K562 (cell line): ENCODE measurements at regions not wholly inside any gene's neighbourhood (a gene's known extent, or its start where the extent isn't known, plus 50 kb on each side); places are given as distances from the start of the nearest gene placed in this dataset.

Experiments
- ATAC-seq: fragments of 200-7000 bp; cut with Tn5 transposase; 3 replicates; pipeline ENCODE4 v1.9.1; 2020; ENCODE audit warnings: moderate library complexity
- BruUV-seq: library from RNA; stranded (reverse); fragments of 400-500 nt; replicated peaks from 2 replicates; lab custom pipeline; 2021; lab: Mats Ljungman, UMichigan
- CTCF ChIA-PET: fragments of 300-600 bp; formaldehyde crosslinking; extraction: SDS; loops from one replicate; lab custom pipeline; 2021; ENCODE audit warnings: low intra/inter-chr PET ratio; lab: Yijun Ruan, JAX
- POLR2A ChIA-PET: fragments of 300-600, 350-650 bp; sonication (Branson Sonifier 250); formaldehyde crosslinking; extraction: SDS; loops from one replicate; lab custom pipeline; 2021; ENCODE audit warnings: antibody characterized with exemption, inconsistent platforms; lab: Yijun Ruan, JAX
- DNase-seq, 4 experiments: peaks; one replicate each; pipeline versions ENCODE4 v3.0.0 to v3.0.0-alpha.2; 2011 to 2018; ENCODE audit warnings: low spot score in 3 of 4, mixed read lengths in 3 of 4; ENCODE audit errors: extremely low read depth in 1 of 4
- FAIRE-seq: peaks from 2 replicates; lab custom pipeline; 2011; peaks lifted over from hg19 to GRCh38; lab: Jason Lieb, UNC
- H2AFZ ChIP-seq: 2 replicates; pipeline ENCODE4 v1.6.0; 2011; ENCODE audit warnings: low read depth, low read length, control low read depth, inconsistent platforms
- H3K27ac ChIP-seq: fragments of 200-600 bp; 3 replicates; pipeline ENCODE4 v1.8.0; 2011; ENCODE audit warnings: low read depth, mild to moderate bottlenecking, control low read depth, inconsistent platforms, low read length, moderate library complexity, mixed read lengths; ENCODE audit errors: extremely low read depth
- H3K27me3 ChIP-seq, 2 experiments: fragments of 300-600 bp in 1 of 2; 2 replicates in 1 of 2; 3 replicates in 1 of 2; pipeline versions ENCODE4 v1.6.0 to v1.8.0; 2011; ENCODE audit warnings: inconsistent platforms in 2 of 2, low read length in 2 of 2, mild to moderate bottlenecking in 1 of 2, mixed read lengths in 1 of 2, moderate library complexity in 1 of 2; ENCODE audit not compliant: control insufficient read depth in 2 of 2, insufficient read depth in 2 of 2
- H3K36me3 ChIP-seq: fragments of 300-600 bp; 3 replicates; pipeline ENCODE4 v1.8.0; 2011; ENCODE audit warnings: mild to moderate bottlenecking, low read length, inconsistent platforms; ENCODE audit not compliant: control insufficient read depth, insufficient read depth
- H3K4me1 ChIP-seq, 2 experiments: fragments of 200-600 bp in 1 of 2; replicated peaks in 1 of 2; 2 replicates in 1 of 2; 3 replicates in 1 of 2; pipeline versions ENCODE4 v1.5.1 to v1.8.0; 2011; ENCODE audit warnings: inconsistent platforms in 2 of 2, low read length in 2 of 2, mild to moderate bottlenecking in 1 of 2, mixed read lengths in 1 of 2, moderate library complexity in 1 of 2; ENCODE audit not compliant: control insufficient read depth in 2 of 2, insufficient read depth in 2 of 2
- H3K4me2 ChIP-seq: 2 replicates; pipeline ENCODE4 v1.6.1; 2011; ENCODE audit warnings: low read length, control low read depth, inconsistent platforms, mixed read lengths; ENCODE audit not compliant: insufficient read depth
- H3K4me3 ChIP-seq: fragments of 200-600 bp; sonication (generic), shearing (Covaris generic); 2 replicates; pipeline ENCODE4 v1.5.1; 2016; ENCODE audit warnings: control low read depth, inconsistent platforms
- H3K79me2 ChIP-seq: fragments of 200-600 bp; 3 replicates; pipeline ENCODE4 v1.8.0; 2011; ENCODE audit warnings: low read length, inconsistent platforms; ENCODE audit not compliant: control insufficient read depth, insufficient read depth
- H3K9ac ChIP-seq, 2 experiments: 2 replicates each; pipeline versions ENCODE4 v1.6.0 to v1.6.1; 2011; ENCODE audit warnings: low read depth in 2 of 2, low read length in 2 of 2, control low read depth in 1 of 2, inconsistent platforms in 1 of 2, mild to moderate bottlenecking in 1 of 2, mixed read lengths in 1 of 2; ENCODE audit not compliant: insufficient read depth in 1 of 2
- H3K9me1 ChIP-seq: one replicate; pipeline ENCODE4 v1.6.0; 2011; ENCODE audit warnings: inconsistent platforms, mild to moderate bottlenecking, low read length, moderate library complexity; ENCODE audit not compliant: control insufficient read depth, insufficient read depth
- H3K9me3 ChIP-seq: replicated peaks from 2 replicates; pipeline ENCODE4 v1.5.1; 2011; ENCODE audit warnings: low read depth, low read length, inconsistent platforms; ENCODE audit not compliant: control insufficient read depth, insufficient read depth
- H4K20me1 ChIP-seq: replicated peaks from 2 replicates; pipeline ENCODE4 v1.6.1; 2011; ENCODE audit warnings: low read length, inconsistent platforms, mixed read lengths; ENCODE audit not compliant: control insufficient read depth, insufficient read depth
- CHD2 ChIP-seq: IDR thresholded peaks from 2 replicates; pipeline ENCODE4 v1.6.1; 2011; ENCODE audit warnings: low read depth, low read length
- MTA2 ChIP-seq: fragments of 450-650 bp; IDR thresholded peaks from 2 replicates; pipeline ENCODE4 v1.6.1; 2016; ENCODE audit warnings: low read depth
- NFATC3 ChIP-seq: fragments of 450-650 bp; IDR thresholded peaks from 2 replicates; pipeline ENCODE4 v1.6.1; 2017; ENCODE audit warnings: mild to moderate bottlenecking
- NR2F6 ChIP-seq: fragments of 450-650 bp; formaldehyde crosslinking; IDR thresholded peaks from 2 replicates; pipeline ENCODE4 v1.4.0; 2020; ENCODE audit warnings: mild to moderate bottlenecking
- PCBP1 ChIP-seq: fragments of 200-400 bp; formaldehyde crosslinking; IDR thresholded peaks from 2 replicates; pipeline ENCODE4 v1.6.1; 2018; ENCODE audit warnings: mild to moderate bottlenecking, low read depth, low read length; ENCODE audit not compliant: poor library complexity, severe bottlenecking
- PHF8 ChIP-seq: fragments of 200-600 bp; sonication (generic); IDR thresholded peaks from 2 replicates; pipeline ENCODE4 v1.6.1; 2012; ENCODE audit warnings: mixed run types, mild to moderate bottlenecking, inconsistent platforms, low read length, moderate library complexity, borderline replicate concordance
- POLR2AphosphoS2 ChIP-seq: IDR thresholded peaks from 2 replicates; pipeline ENCODE4 v1.6.1; 2012; ENCODE audit warnings: low read length, improper control_type of control experiment
- PTRF ChIP-seq: fragments of 450-650 bp; IDR thresholded peaks from 2 replicates; pipeline ENCODE4 v1.6.1; 2016; ENCODE audit warnings: mild to moderate bottlenecking, missing genetic modification characterization, missing compliant biosample characterization
- RBM25 ChIP-seq: fragments of 200-400 bp; formaldehyde crosslinking; IDR thresholded peaks from 2 replicates; pipeline ENCODE4 v1.6.1; 2018; ENCODE audit warnings: low read length, low read depth, moderate library complexity; ENCODE audit not compliant: severe bottlenecking
- RHOXF2B ChIP-seq: fragments of 250-450 bp; sonication (Bioruptor Pico); conservative IDR thresholded peaks from 2 replicates; pipeline ENCODE4 v1.5.1; 2021
- ZBTB17 ChIP-seq: fragments of 450-650 bp; formaldehyde crosslinking; IDR thresholded peaks from 2 replicates; pipeline ENCODE4 v1.4.0; 2020; ENCODE audit warnings: mild to moderate bottlenecking
- ZNF384 ChIP-seq: IDR thresholded peaks from 2 replicates; pipeline ENCODE4 v1.6.1; 2012; ENCODE audit warnings: low read depth, low read length, improper control_type of control experiment
- ZNF398 ChIP-seq: fragments of 250-450 bp; sonication (Bioruptor Pico); IDR thresholded peaks from 2 replicates; pipeline ENCODE4 v1.8.0; 2021; ENCODE audit warnings: moderate library complexity, mild to moderate bottlenecking, inconsistent platforms
- ZNF41 ChIP-seq: fragments of 250-450 bp; sonication (Bioruptor Pico); conservative IDR thresholded peaks from 2 replicates; pipeline ENCODE4 v1.4.0; 2020; ENCODE audit warnings: mild to moderate bottlenecking
- ZNF507 ChIP-seq: conservative IDR thresholded peaks from 2 replicates; pipeline ENCODE4 v1.6.1; 2017; ENCODE audit warnings: missing genetic modification characterization, missing compliant biosample characterization
- ZNF592 ChIP-seq: fragments of 450-650 bp; IDR thresholded peaks from 2 replicates; pipeline ENCODE4 v1.6.1; 2017; ENCODE audit warnings: antibody characterized with exemption, mild to moderate bottlenecking
- WGBS: fragments of 100-300 bp; shearing (Covaris generic); methylation state at CpG from one replicate; pipeline ENCODE4 v1.1.6; 2016; ENCODE audit warnings: low coverage, mixed read lengths; ENCODE audit not compliant: insufficient coverage; ENCODE audit errors: missing lambda C conversion rate; 5-methylcytosine and 5-hydroxymethylcytosine counted together
- in situ Hi-C: fragments of 300-500 bp; cut with MboI; formaldehyde crosslinking; loops from 4 replicates; pipeline ENCODE4 v1.15.0; 2018; ENCODE audit warnings: inconsistent platforms, mixed read lengths
- intact Hi-C: fragments of 100-400 bp; cut with micrococcal nuclease; formaldehyde crosslinking; loops from 2 replicates; pipeline ENCODE4 v1.14.2; 2022

- TF ChIP-seq POLR2AphosphoS2 (no peak), RBM25 (peak; percentile 41), ZNF384 (peak; percentile 76), PHF8 (no peak)
Observed at GRCh38 chr19:33902802-33903488, 106.3 kb downstream of the KCTD15 start (continued).

GRCh38 chr19:33903489-33903850 is 106.8 kb downstream of the KCTD15 start:
- DNase-seq (no peak), FAIRE-seq (no peak), ATAC-seq (no peak)
- Histone ChIP-seq H4K20me1 (no peaks in the 10 kb centered on the region), H3K9ac (no peak overlapping the region), H3K9me1 (no peaks in the 10 kb centered on the region), H3K4me1 (peaks cover 0 to 16% of the 10 kb centered on the region in 2 experiments; a peak in 2 of 5 replicates), H3K27ac (no peak overlapping the region), H3K4me3 (no peak overlapping the region), H3K79me2 (no peaks in the 10 kb centered on the region), H3K27me3 (peaks cover 10 to 21% of the 10 kb centered on the region in 2 experiments; a peak in 4 of 5 replicates), H3K36me3 (no peaks in the 10 kb centered on the region), H2AFZ (no peak overlapping the region), H3K9me3 (no peaks in the 10 kb centered on the region; the same call in 1 of the 2 replicates)
- POLR2A ChIA-PET: interaction anchor here (0.7 kb wide), 1 partner anchor 44 kb away, joined by 3 read pairs; no protein-coding TSS in a partner anchor
- no TSS peak for BruUV-seq
- intact Hi-C loops: no loop called here
- in situ Hi-C loops: no loop called here
- TF ChIP-seq ZNF592: no peak
- TF ChIP-seq ZNF41 (CRISPR knock-in tag): no peak
- TF ChIP-seq CHD2: no peak
- TF ChIP-seq MTA2: no peak
- no peak for TF ChIP-seq ZBTB17 (CRISPR knock-in tag)
- no peak for TF ChIP-seq PCBP1
- TF ChIP-seq ZNF507 (tag): no peak
- no peak for TF ChIP-seq NR2F6 (CRISPR knock-in tag)
- no peak for TF ChIP-seq PTRF (tag)
- no peak for TF ChIP-seq NFATC3
- no peak for TF ChIP-seq ZNF398 (CRISPR knock-in tag)
- TF ChIP-seq RHOXF2B (CRISPR knock-in tag): no peak
- TF ChIP-seq, all 486 proteins: peak for 0
- CTCF ChIA-PET: no interaction called here
- WGBS: 11% methylated on average over 7 of the region's 9 CpGs
- H3K4me2 ChIP-seq: no peak overlapping the region
